Gastrocnemius medialis (tissue), 4 donors: ENCODE measurements at regions not wholly inside any gene's neighbourhood (a gene's known extent, or its start where the extent isn't known, plus 50 kb on each side); places are given as distances from the start of the nearest gene placed in this dataset.

Experiments
- POLR2A ChIP-seq, 2 donors: fragments of 450-650 bp; IDR thresholded peaks; one replicate each; pipeline ENCODE4 v1.6.1; 2017; ENCODE audit warnings: antibody characterized with exemption in 2 of 2, mild to moderate bottlenecking in 2 of 2, moderate library complexity in 2 of 2
- TF ChIP-seq, protein P1 (sequence below), 5 experiments: fragments of 450-650 bp in 3 of 5; fragments of 200-600 bp in 2 of 5; sonication (generic) in 2 of 5; IDR thresholded peaks in 4 of 5; conservative IDR thresholded peaks in 1 of 5; 1 replicate in 4 of 5; 2 replicates in 1 of 5; pipeline ENCODE4 v1.5.1; 2016 to 2019; ENCODE audit warnings: antibody characterized with exemption in 5 of 5, mild to moderate bottlenecking in 3 of 5, moderate library complexity in 3 of 5

DNA sequence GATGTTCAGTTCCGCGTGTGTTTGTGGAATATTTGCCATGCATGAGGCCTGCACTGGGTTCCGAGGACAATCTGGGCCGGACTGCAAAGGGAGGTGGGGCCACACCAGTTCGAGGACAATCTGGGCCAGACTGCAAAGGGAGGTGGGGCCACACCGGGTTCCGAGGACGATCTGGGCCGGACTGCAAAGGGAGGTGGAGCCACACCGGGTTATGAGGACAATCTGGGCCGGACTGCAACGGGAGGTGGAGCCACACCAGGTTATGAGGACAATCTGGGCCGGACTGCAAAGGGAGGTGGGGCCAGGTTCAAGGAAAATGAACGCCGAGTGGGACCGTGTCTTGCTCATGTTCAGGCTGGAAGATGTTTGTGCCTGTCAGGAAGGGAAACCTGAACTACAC is 97.8 kb upstream of the HDAC4 start:
- TF ChIP-seq, protein P1, sequence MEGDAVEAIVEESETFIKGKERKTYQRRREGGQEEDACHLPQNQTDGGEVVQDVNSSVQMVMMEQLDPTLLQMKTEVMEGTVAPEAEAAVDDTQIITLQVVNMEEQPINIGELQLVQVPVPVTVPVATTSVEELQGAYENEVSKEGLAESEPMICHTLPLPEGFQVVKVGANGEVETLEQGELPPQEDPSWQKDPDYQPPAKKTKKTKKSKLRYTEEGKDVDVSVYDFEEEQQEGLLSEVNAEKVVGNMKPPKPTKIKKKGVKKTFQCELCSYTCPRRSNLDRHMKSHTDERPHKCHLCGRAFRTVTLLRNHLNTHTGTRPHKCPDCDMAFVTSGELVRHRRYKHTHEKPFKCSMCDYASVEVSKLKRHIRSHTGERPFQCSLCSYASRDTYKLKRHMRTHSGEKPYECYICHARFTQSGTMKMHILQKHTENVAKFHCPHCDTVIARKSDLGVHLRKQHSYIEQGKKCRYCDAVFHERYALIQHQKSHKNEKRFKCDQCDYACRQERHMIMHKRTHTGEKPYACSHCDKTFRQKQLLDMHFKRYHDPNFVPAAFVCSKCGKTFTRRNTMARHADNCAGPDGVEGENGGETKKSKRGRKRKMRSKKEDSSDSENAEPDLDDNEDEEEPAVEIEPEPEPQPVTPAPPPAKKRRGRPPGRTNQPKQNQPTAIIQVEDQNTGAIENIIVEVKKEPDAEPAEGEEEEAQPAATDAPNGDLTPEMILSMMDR (IDR thresholded peaks at IDR 0.05 in 4 of 5, conservative IDR thresholded peaks at IDR 0.05 in 1 of 5): no peak
- no peak for TF ChIP-seq POLR2A (IDR thresholded peaks at IDR 0.05)
